ENCODE measurements at regions not wholly inside any gene's neighbourhood (a gene's known extent, or its start where the extent isn't known, plus 50 kb on each side); places are given as distances from the start of the nearest gene placed in this dataset.

DNA sequence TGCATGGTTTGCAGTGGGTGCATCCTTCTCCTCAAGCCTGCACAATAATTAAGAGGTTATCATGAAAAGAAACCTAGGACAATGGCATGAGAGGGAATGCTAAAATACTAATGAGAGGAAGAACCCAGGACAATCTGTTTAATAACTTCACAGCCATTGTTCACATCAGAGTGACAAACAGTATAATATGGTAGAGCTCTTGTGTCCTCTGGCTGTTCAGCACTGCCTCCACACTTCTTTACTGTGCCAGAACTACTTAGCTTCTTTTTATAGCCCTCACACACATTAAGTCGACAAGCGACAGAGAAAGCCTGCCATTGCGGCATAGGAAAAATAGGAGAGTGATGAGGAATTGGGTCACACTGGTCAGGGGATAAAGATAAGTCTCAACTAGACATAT is 65.0 kb upstream of the MEIS2 start:
- DNase-seq (ENCODE audit: low spot score) = no peak

- DNase-seq (ENCODE audit: low spot score) = no peak
These were observed 66.1 kb upstream of the MEIS2 start for GRCh38 chr15:37166402-37166801.

DNA sequence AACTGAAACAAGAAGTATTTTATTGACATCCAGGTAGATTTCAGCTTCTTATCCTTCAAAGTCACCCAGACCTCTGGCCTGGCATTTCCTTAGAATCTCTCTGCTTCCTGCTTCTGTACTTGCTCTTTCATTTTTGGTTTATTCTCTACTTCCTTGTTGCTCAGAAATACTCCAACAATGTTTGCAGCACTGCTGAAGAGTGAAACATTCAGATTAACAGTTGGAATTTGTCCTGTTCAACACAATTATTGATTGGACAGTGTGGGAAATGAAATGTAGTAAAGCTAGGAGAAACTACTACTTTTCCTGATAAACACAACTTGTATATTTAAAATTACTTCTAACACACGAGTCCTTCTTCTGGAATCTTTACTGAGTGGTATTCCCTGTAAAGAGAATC is 81.0 kb upstream of the MEIS2 start:
- DNase-seq (ENCODE audit: low spot score) = no peak

- no peak for DNase-seq (ENCODE audit: low spot score)
These were observed 99.2 kb upstream of the MEIS2 start for GRCh38 chr15:37199545-37199944.

DNA sequence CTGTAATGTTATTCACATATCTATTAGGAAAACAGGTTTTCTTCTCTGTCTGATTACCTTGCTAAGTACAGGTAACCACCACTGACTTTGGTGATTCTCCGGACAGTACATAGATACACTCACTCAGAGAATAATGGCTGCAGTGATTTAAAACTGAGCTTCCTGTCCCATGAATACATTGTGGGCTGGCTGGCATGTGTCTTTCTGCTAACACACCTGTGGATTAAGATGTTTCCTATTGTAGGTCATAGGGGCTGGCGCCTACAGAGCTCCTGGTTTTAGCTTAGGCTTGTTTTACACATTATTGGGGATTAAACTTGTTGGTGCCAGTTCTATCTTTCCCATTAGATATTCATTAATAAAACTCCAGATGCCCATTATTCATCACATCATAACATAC is 102.7 kb upstream of the MEIS2 start:
- no peak for DNase-seq (ENCODE audit: low spot score)

- DNase-seq (ENCODE audit: low spot score) = no peak
These were observed 104.3 kb upstream of the MEIS2 start for GRCh38 chr15:37204692-37205091.

GRCh38 chr15:37206690-37207089 is 106.3 kb upstream of the MEIS2 start:
- DNase-seq (ENCODE audit: low spot score) = no peak

GRCh38 chr15:37208146-37209040 is 108.0 kb upstream of the MEIS2 start:
- no peak for DNase-seq (ENCODE audit: low spot score)

GRCh38 chr15:37209041-37209363 is 108.7 kb upstream of the MEIS2 start:
- no peak for DNase-seq (ENCODE audit: low spot score)

DNA sequence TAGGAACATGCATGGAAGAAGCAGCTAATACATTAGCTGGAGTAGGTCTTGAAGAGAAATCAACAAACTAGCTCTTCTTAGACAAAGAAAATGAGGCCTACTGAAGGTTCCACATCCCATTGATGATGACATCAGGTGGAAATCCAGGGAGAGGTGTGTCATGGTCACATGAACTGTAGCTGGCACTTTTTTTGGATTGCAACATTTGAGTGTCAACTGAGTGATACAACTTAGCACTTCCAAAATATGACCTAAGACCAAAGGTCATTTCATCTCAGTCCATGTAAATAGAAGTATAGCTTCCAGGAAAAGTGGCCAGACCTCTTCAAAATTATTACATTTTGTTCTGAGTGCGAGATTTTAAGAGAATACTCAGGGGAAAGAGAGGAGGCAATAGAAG is 117.2 kb upstream of the MEIS2 start:
- DNase-seq (ENCODE audit: low spot score) = no peak

DNA sequence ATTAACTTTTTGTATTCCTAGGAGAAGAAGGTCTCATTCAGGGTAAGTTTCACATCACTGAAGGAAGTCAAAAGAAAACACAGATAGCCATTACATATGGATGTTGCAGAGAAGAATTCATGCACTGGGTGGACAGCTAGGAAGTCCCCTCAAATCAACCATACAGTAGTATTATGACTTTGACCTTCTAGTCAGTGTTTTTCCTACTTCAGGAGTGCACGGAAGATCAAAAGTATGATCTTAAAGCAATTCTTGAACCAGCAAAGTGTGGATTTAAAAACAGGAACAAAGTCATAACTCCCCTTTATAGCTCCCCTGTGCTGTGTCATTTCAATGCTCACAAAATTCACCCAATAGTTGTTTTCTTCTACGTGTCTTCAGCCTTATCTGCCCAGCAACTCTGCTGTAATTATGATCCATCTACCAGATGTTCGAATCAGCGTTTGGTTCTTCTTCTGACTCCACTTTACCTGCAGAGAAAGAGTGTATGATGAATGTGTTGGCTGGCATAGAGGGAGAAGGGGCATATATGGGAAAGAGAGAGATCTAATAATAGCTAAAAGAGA is 118.1 kb upstream of the MEIS2 start:
- no peak for DNase-seq (ENCODE audit: low spot score)

DNA sequence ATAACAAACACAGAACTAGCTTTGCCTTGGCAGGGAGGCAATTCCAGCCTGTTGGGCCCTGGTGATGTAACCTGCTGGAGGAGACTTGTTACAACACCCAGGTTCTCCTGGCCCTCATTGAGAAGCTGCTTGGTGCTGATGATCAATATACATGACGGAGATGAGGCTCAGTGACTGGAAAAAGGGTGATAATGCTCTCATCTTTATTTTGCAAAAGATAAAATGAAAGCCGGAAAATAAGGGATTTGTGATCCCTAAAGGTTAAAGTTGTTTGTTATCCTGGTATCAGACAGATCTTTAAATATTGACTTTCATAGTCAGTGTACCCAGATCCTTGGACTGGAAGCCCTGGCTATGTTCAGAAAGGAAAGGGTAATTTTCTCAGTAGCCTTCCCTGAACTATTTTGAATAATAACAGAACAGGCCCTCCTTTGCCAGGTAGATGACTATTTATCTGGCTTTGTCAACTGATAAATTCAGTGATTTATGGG is 118.9 kb upstream of the MEIS2 start:
- DNase-seq (ENCODE audit: low spot score) = no peak

DNA sequence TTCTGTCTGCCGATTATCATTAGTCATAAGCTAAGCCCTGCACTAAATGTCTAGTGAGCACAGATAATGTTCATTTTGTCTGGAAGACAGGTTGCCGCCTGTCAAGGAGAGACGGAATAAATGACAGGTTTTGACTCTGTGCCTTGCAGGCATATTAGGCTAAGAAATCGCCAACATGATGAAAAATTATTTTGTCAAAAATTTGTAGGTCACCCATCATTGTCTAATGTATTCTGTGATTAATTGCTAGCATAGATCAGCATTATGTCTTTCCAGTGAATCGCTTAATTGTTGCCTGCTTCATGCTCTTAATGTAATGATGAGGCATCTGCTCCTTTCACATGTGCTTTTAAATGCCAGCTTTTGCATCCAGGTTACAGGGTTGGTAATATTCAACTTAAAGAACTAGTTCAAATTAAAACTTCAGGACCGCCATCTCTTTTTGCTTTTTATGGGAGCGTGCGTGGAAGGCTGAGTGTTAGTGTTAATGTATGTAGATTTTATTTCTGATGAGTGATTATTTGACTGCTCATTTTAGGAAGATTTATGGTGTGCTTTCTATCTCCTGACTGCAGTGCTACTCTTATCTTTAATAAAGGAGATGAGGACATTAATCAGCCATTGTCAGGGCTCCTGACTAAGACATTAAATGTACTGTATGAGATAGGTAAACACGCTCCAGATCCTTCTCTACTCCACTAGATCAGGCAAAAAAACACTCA is 120.8 kb upstream of the MEIS2 start:
- DNase-seq (ENCODE audit: low spot score) = no peak

DNA sequence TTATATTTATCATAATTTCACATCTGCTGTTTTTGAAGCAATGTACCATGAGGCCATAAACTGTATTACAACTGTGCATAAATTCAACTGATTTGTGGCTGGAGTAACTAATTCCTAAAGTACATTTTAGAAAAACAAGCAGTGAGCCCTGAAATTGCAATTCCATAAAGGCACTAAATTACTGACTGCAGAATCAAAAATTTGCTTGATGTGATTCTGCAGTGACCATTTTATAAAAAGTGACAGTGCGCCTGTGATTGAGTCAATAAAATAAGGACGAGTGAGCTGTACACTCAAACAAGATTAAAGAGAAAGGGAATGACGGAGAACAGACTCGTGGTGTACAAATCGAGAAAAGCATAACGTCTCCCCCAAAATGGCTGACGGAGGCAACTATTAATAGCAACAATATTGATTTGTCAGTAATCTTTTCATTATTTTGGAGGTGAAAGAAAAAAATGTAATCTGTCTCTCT is 121.4 kb upstream of the MEIS2 start:
- DNase-seq (ENCODE audit: low spot score) = no peak

DNA sequence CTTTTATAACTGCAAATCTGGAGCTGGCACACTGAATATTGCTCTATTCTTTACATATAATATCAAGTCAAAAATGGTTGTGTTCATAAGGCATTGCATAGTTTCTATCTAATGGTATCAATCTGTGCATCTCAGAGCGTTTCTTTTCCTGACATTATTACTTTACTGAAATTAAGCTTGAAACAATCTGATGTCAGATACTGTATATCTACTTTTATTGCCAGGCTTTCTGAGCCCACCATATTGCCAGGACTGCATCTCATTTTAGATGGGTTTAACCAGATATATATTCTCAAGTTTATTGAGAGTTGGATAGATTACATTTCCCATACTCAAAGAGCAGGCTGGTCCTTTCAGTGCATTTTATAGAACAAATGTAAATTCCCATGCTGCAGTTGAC is 122.7 kb upstream of the MEIS2 start:
- no peak for DNase-seq (ENCODE audit: low spot score)

DNA sequence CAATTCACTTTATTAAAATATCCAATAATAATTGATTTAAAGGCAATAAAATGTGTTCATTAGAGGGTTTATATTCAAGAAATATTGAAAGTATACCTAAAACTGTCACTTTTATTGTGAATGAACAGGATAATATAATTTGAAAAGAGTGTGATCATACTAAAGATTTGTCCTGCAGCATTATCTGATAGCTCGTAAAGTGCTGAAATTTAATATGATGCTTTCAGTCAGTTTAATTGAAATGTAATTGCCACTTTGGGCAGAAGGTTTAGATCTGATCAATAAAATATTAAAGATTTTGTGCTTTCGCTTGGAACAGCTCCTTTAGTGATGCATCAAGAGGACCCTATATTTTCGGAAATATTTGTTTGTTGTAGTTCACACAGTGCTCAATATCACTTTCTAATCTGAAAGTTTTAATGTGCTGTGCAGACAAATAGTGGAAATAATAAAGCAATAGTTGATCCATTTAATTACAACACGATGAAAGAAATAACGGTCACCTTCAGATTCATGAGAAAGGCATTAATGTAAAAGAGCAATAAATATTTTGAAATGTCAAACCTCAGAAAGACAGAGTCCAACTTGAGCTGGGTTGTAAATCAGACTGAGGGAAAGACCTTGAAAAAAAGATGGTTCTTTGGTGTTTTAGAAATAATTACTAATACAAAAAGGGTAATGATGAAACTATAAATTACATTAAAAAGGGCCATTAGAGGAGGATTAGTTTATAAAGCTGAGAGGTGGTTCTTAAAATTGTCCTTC is 129.7 kb upstream of the MEIS2 start:
- no peak for DNase-seq (ENCODE audit: low spot score)

- DNase-seq (ENCODE audit: low spot score) = no peak
These were observed 145.0 kb upstream of the MEIS2 start for GRCh38 chr15:37245358-37245757.

GRCh38 chr15:37246065-37246464 is 145.7 kb upstream of the MEIS2 start:
- DNase-seq (ENCODE audit: low spot score) = no peak

GRCh38 chr15:37246856-37247255 is 146.5 kb upstream of the MEIS2 start:
- DNase-seq (ENCODE audit: low spot score) = no peak

- DNase-seq (ENCODE audit: low spot score) = no peak
These were observed 148.9 kb upstream of the MEIS2 start for GRCh38 chr15:37249249-37249648.

DNA sequence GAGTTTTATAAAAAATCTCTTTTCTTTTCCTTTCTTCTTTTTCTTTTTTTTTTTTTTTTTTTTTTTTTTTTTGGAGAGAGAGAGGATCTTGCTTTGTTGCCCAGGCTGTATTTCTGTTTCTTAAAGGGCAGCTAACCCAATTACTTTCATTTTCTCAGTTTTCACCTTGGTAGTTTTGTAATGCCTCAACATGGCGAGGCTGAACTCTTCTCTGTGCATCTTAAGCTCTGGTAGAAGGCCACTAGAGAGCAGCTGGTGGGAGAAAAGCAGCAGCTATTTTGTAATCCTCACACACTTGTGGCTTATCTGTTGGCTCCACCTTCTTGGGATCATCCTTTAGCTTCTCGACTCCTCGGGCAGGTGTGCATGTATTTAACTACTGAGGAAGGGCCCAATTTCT is 152.2 kb upstream of the MEIS2 start:
- DNase-seq (ENCODE audit: low spot score) = no peak

DNA sequence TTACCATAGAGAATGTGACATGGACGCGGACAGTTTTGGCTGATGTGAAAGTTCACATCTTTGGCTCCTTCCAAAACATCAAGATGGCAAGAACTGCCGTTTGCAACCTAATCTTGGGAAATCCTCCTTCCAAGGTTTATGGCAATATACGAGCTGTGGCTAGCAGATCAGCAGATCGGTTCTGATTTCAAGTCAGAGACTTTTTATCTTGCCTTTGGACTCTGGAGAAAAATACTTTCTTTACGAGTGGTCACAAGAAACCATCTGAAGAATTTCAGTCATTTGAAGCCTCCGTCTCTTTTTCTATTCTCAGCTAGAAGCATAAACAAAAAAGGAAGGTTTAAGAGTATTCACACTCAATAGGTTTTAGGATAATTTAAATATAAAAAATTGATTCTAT is 153.5 kb upstream of the MEIS2 start:
- DNase-seq (ENCODE audit: low spot score) = peak; percentile 9

Measured in AG20443 (cell line).